ENCODE measurements at regions not wholly inside any gene's neighbourhood (a gene's known extent, or its start where the extent isn't known, plus 50 kb on each side); places are given as distances from the start of the nearest gene placed in this dataset.

DNA sequence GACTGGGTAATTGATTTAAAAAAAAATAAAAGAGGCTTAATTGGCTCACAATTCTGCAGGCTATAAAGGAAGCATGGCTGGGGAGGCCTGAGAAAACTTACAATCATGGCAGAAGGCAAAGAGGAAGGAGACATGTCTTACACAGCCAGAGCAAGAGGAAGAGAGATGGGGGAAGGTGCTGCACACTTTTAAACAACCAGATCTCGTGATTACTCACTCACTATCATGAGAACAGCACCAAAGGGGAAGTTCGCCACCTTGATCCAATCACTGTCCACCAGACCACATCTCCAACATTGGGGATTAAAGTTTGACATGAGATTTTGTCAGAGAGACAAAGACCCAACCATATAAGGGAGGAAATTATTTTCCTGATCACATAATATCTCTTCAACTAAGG is 138.8 kb upstream of the NR4A3 start:
- Histone ChIP-seq H3K9me3 (no peaks in the 10 kb centered on the region), H3K4me3 (no peak overlapping the region), H3K27ac (no peak overlapping the region), H3K36me3 (no peaks in the 10 kb centered on the region), H3K27me3 (no peaks in the 10 kb centered on the region), H3K4me1 (peaks cover 0 to 7% of the 10 kb centered on the region in 2 donors)
- TF ChIP-seq, protein P1, sequence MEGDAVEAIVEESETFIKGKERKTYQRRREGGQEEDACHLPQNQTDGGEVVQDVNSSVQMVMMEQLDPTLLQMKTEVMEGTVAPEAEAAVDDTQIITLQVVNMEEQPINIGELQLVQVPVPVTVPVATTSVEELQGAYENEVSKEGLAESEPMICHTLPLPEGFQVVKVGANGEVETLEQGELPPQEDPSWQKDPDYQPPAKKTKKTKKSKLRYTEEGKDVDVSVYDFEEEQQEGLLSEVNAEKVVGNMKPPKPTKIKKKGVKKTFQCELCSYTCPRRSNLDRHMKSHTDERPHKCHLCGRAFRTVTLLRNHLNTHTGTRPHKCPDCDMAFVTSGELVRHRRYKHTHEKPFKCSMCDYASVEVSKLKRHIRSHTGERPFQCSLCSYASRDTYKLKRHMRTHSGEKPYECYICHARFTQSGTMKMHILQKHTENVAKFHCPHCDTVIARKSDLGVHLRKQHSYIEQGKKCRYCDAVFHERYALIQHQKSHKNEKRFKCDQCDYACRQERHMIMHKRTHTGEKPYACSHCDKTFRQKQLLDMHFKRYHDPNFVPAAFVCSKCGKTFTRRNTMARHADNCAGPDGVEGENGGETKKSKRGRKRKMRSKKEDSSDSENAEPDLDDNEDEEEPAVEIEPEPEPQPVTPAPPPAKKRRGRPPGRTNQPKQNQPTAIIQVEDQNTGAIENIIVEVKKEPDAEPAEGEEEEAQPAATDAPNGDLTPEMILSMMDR (IDR thresholded peaks at IDR 0.05 in 4 of 5, conservative IDR thresholded peaks at IDR 0.05 in 1 of 5): no peak
- no peak for TF ChIP-seq POLR2A (IDR thresholded peaks at IDR 0.05)
- DNase-seq (no peak), ATAC-seq (no peak)
- intact Hi-C loops (cut with DNase I; ENCODE audit: low total_unique reads) (no loop called here), in situ Hi-C loops (cut with MboI; ENCODE audit: low sequenced_read_pairs in 4 of 4) (no loop called here)

DNA sequence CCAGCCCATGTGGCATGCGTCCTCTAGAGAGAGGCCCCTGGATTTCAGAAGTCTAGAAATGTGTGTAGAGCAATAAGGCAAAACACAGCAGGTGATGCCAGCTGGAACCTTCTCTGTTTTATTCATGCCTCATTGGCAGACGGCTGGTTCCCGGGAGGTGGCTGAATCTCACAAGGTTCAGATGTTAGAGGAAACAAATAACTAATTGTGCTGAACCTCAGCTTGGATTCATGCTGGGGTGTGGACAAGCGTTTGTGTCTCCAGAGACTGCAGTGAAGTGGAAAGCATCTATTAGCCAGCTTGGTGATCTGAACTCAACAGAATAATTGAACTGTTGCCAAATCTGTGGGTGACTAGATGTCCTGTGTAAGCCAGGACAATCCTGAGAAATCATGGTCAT is 131.1 kb upstream of the NR4A3 start:
- no peaks in the 10 kb centered on the region for H3K27me3 ChIP-seq
- in situ Hi-C loops (cut with MboI; ENCODE audit: low sequenced_read_pairs in 4 of 4): no loop called here
- no peak overlapping the region for H3K4me3 ChIP-seq
- no peak for DNase-seq
- no peaks in the 10 kb centered on the region for H3K36me3 ChIP-seq
- ATAC-seq: no peak
- intact Hi-C loops (cut with DNase I; ENCODE audit: low total_unique reads): no loop called here
- TF ChIP-seq POLR2A (IDR thresholded peaks at IDR 0.05): no peak
- H3K9me3 ChIP-seq: no peaks in the 10 kb centered on the region
- H3K4me1 ChIP-seq: no peaks in the 10 kb centered on the region
- no peak overlapping the region for H3K27ac ChIP-seq

DNA sequence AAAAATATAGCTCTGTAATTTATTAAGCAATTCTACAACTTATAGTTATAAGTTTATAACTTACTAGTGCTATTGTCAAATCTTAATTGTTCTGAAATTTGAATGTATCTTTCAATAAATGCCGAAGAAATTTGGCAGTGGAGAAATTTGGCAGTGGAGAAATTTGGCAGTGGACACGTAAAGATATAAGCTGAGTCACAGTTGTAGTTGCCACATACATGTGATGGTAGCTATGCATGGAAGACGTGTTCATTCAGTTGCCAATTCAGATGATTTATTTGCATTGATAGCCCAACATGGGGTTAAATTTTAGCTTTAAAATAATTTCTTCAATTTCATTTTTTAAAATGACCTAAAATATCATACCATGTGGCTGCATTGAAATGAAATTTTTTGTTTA is 127.8 kb upstream of the NR4A3 start:
- in situ Hi-C loops (cut with MboI; ENCODE audit: low sequenced_read_pairs in 4 of 4) (no loop called here), intact Hi-C loops (cut with DNase I; ENCODE audit: low total_unique reads) (no loop called here)
- Histone ChIP-seq H3K4me1 (no peaks in the 10 kb centered on the region), H3K9me3 (no peaks in the 10 kb centered on the region), H3K27ac (no peak overlapping the region), H3K36me3 (no peaks in the 10 kb centered on the region), H3K27me3 (no peaks in the 10 kb centered on the region), H3K4me3 (no peak overlapping the region)
- DNase-seq: no peak
- ATAC-seq: peak in 1 of 2 donors; percentile 79
- TF ChIP-seq, protein P1 (IDR thresholded peaks at IDR 0.05 in 4 of 5, conservative IDR thresholded peaks at IDR 0.05 in 1 of 5): no peak
- no peak for TF ChIP-seq POLR2A (IDR thresholded peaks at IDR 0.05)

DNA sequence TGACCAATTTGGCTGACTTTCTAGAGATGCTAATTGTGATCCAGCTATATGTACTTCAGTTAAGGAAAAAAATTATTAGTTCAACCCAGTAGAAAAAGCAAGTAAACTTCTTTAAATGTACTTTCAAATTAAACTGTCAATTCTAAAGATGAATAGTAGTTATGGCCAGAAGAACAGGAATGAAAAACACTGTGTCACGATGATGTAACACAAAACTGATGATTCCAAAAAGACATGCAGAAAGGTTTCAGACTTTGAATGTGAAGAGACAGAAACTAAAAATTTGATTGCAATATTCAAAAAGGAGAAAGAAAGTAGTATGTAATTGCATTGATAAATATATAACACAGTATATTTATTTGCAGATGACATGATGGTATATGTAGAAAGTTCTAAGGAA is 127.3 kb upstream of the NR4A3 start:
- intact Hi-C loops (cut with DNase I; ENCODE audit: low total_unique reads): no loop called here
- in situ Hi-C loops (cut with MboI; ENCODE audit: low sequenced_read_pairs in 4 of 4): no loop called here
- H3K9me3 ChIP-seq: no peaks in the 10 kb centered on the region
- no peaks in the 10 kb centered on the region for H3K36me3 ChIP-seq
- H3K27me3 ChIP-seq: no peaks in the 10 kb centered on the region
- no peak overlapping the region for H3K4me3 ChIP-seq
- H3K27ac ChIP-seq: no peak overlapping the region
- TF ChIP-seq, protein P1 (IDR thresholded peaks at IDR 0.05 in 4 of 5, conservative IDR thresholded peaks at IDR 0.05 in 1 of 5): no peak
- TF ChIP-seq POLR2A (IDR thresholded peaks at IDR 0.05): no peak
- DNase-seq (no peak), ATAC-seq (no peak)
- no peaks in the 10 kb centered on the region for H3K4me1 ChIP-seq

DNA sequence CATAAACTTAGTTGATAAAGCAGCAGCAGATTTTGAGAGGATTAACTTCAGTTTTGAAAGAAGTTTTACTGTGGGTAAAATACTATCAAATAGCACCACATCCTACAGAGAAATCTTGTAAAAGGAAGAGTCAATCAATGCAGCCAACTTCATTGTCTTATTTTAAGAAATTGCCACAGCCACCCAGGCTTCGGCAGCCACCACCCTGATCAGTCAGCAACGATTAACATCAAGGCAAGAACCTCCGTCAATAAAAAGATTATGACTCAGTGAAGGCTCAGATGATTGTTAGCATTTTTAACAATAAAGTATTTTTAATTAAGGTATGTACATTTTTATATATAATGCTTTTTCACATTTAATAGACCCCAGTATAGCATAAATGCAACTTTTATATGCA is 122.3 kb upstream of the NR4A3 start:
- Histone ChIP-seq H3K27ac (no peak overlapping the region), H3K4me3 (no peak overlapping the region), H3K4me1 (peaks cover 8 to 14% of the 10 kb centered on the region in 2 donors), H3K36me3 (no peaks in the 10 kb centered on the region), H3K9me3 (no peaks in the 10 kb centered on the region), H3K27me3 (no peaks in the 10 kb centered on the region)
- ATAC-seq (no peak), DNase-seq (no peak)
- no peak for TF ChIP-seq POLR2A (IDR thresholded peaks at IDR 0.05)
- TF ChIP-seq, protein P1 (IDR thresholded peaks at IDR 0.05 in 4 of 5, conservative IDR thresholded peaks at IDR 0.05 in 1 of 5): no peak
- intact Hi-C loops (cut with DNase I; ENCODE audit: low total_unique reads) (no loop called here), in situ Hi-C loops (cut with MboI; ENCODE audit: low sequenced_read_pairs in 4 of 4) (no loop called here)
